ENCODE measurements at regions not wholly inside any gene's neighbourhood (a gene's known extent, or its start where the extent isn't known, plus 50 kb on each side); places are given as distances from the start of the nearest gene placed in this dataset.
"Not testable (repeated sequence)": the region's sequence is repeated elsewhere in the genome, so short reads cannot be mapped to it uniquely, and the experiment has no call there.

GRCh38 chr5:159784993-159785392 is 131.3 kb upstream of the ADRA1B start:
- DNase-seq (ENCODE audit: low spot score), result no peak

- DNase-seq (ENCODE audit: low spot score), result no peak
Measured at GRCh38 chr5:159785656-159786055, 130.6 kb upstream of the ADRA1B start.

GRCh38 chr5:159786201-159786600 is 130.1 kb upstream of the ADRA1B start:
- no peak for DNase-seq (ENCODE audit: low spot score)

GRCh38 chr5:159786901-159787691 is 129.2 kb upstream of the ADRA1B start:
- no peak for DNase-seq (ENCODE audit: low spot score)

GRCh38 chr5:159787837-159788236 is 128.4 kb upstream of the ADRA1B start:
- DNase-seq (ENCODE audit: low spot score), result no peak

GRCh38 chr5:159788835-159789331 is 127.4 kb upstream of the ADRA1B start:
- DNase-seq (ENCODE audit: low spot score), result no peak

- no peak for DNase-seq (ENCODE audit: low spot score)
Measured at GRCh38 chr5:159792180-159792579, 124.1 kb upstream of the ADRA1B start.

- no peak for DNase-seq (ENCODE audit: low spot score)
Measured at GRCh38 chr5:159797261-159797970, 118.9 kb upstream of the ADRA1B start.

GRCh38 chr5:159799701-159800100 is 116.6 kb upstream of the ADRA1B start:
- DNase-seq (ENCODE audit: low spot score), result no peak

- DNase-seq (ENCODE audit: low spot score), result no peak
Measured at GRCh38 chr5:159800131-159800840, 116.0 kb upstream of the ADRA1B start.

- DNase-seq (ENCODE audit: low spot score), result no peak
Measured at GRCh38 chr5:159801303-159801702, 115.0 kb upstream of the ADRA1B start.

GRCh38 chr5:159802661-159803060 is 113.6 kb upstream of the ADRA1B start:
- DNase-seq (ENCODE audit: low spot score), result no peak

- DNase-seq (ENCODE audit: low spot score), result no peak
Measured at GRCh38 chr5:159804121-159804520, 112.2 kb upstream of the ADRA1B start.

- DNase-seq (ENCODE audit: low spot score), result no peak
Measured at GRCh38 chr5:159805021-159805420, 111.3 kb upstream of the ADRA1B start.

GRCh38 chr5:159807135-159807534 is 109.1 kb upstream of the ADRA1B start:
- DNase-seq (ENCODE audit: low spot score), result not testable (repeated sequence)

GRCh38 chr5:159807586-159807985 is 108.7 kb upstream of the ADRA1B start:
- DNase-seq (ENCODE audit: low spot score), result no peak

- no peak for DNase-seq (ENCODE audit: low spot score)
Measured at GRCh38 chr5:159811712-159812111, 104.6 kb upstream of the ADRA1B start.

- not testable (repeated sequence) for DNase-seq (ENCODE audit: low spot score)
Measured at GRCh38 chr5:159812759-159813158, 103.5 kb upstream of the ADRA1B start.

GRCh38 chr5:159814222-159814621 is 102.1 kb upstream of the ADRA1B start:
- DNase-seq (ENCODE audit: low spot score), result no peak

- DNase-seq (ENCODE audit: low spot score), result no peak
Measured at GRCh38 chr5:159814805-159815585, 101.3 kb upstream of the ADRA1B start.

GRCh38 chr5:159817262-159818029 is 98.8 kb upstream of the ADRA1B start:
- no peak for DNase-seq (ENCODE audit: low spot score)
